WTC11 (cell line): ENCODE measurements at regions not wholly inside any gene's neighbourhood (a gene's known extent, or its start where the extent isn't known, plus 50 kb on each side); places are given as distances from the start of the nearest gene placed in this dataset.

Experiments used
- ATAC-seq: fragments of 200-7000 bp; cut with Tn5 transposase; 2 replicates; pipeline ENCODE4 v1.10.0; 2021; ENCODE audit warnings: mild to moderate bottlenecking, moderate library complexity
- CTCF ChIA-PET: fragments of 300-600 bp; sonication (Branson Sonifier 250); formaldehyde crosslinking; loops from one replicate; lab custom pipeline; 2021; ENCODE audit warnings: antibody characterized with exemption; lab: Charles Lee
- POLR2A ChIA-PET: fragments of 350-600 bp; sonication (Branson Sonifier 250); formaldehyde crosslinking; loops from one replicate; lab custom pipeline; 2021; ENCODE audit warnings: antibody characterized with exemption; lab: Charles Lee
- DNase-seq: peaks from one replicate; pipeline ENCODE4 v3.0.0; 2021; ENCODE audit warnings: low spot score
- H3K27ac Mint-ChIP-seq: 2 replicates; pipeline ENCODE4 v1.8.0; 2021; ENCODE audit warnings: mixed read lengths
- H3K27me3 Mint-ChIP-seq: 2 replicates; pipeline ENCODE4 v1.8.0; 2021; ENCODE audit warnings: low read depth, mild to moderate bottlenecking, moderate library complexity, mixed read lengths
- H3K36me3 Mint-ChIP-seq: 2 replicates; pipeline ENCODE4 v1.8.0; 2021; ENCODE audit warnings: mixed read lengths
- H3K4me1 Mint-ChIP-seq: 2 replicates; pipeline ENCODE4 v1.8.0; 2022; ENCODE audit warnings: mixed read lengths
- H3K4me3 Mint-ChIP-seq: 2 replicates; pipeline ENCODE4 v1.8.0; 2021; ENCODE audit warnings: mild to moderate bottlenecking, moderate library complexity, mixed read lengths
- H3K9me3 Mint-ChIP-seq: 2 replicates; pipeline ENCODE4 v1.8.0; 2021; ENCODE audit warnings: mixed read lengths
- EMX1 ChIP-seq: fragments of 250-450 bp; sonication (Bioruptor Pico); IDR thresholded peaks from 2 replicates; pipeline ENCODE4 v1.8.0; 2021; ENCODE audit warnings: mild to moderate bottlenecking
- ETV6 ChIP-seq: sonication (generic); formaldehyde crosslinking; IDR thresholded peaks from 2 replicates; pipeline ENCODE4 v1.8.1; 2022; ENCODE audit warnings: mild to moderate bottlenecking, missing genetic modification reagents
- TEAD4 ChIP-seq: sonication (generic); formaldehyde crosslinking; IDR thresholded peaks from 2 replicates; pipeline ENCODE4 v1.8.0; 2022; ENCODE audit warnings: mild to moderate bottlenecking, missing genetic modification reagents
- ZNF671 ChIP-seq: fragments of 250-450 bp; sonication (Bioruptor Pico); IDR thresholded peaks from 2 replicates; pipeline ENCODE4 v1.8.0; 2021; ENCODE audit warnings: mild to moderate bottlenecking
- TF ChIP-seq, protein P1 (sequence below): fragments of 250-450 bp; sonication (Bioruptor Pico); IDR thresholded peaks from 2 replicates; pipeline ENCODE4 v1.9.0; 2021; ENCODE audit warnings: mild to moderate bottlenecking, borderline replicate concordance
- TF ChIP-seq, protein P2 (sequence below): sonication (generic); formaldehyde crosslinking; conservative IDR thresholded peaks from 2 replicates; pipeline ENCODE4 v1.8.1; 2023; ENCODE audit warnings: mild to moderate bottlenecking, low read depth, missing genetic modification reagents, moderate library complexity
- TF ChIP-seq, protein P3 (sequence below): sonication (generic); formaldehyde crosslinking; IDR thresholded peaks from 2 replicates; pipeline ENCODE4 v1.8.0; 2022; ENCODE audit warnings: mild to moderate bottlenecking, missing genetic modification reagents
- TF ChIP-seq, protein P4 (sequence below): fragments of 250-450 bp; sonication (Bioruptor Pico); IDR thresholded peaks from 2 replicates; pipeline ENCODE4 v2.1.2; 2022; ENCODE audit warnings: mild to moderate bottlenecking, moderate library complexity
- TF ChIP-seq, protein P5 (sequence below): sonication (generic); formaldehyde crosslinking; conservative IDR thresholded peaks from 2 replicates; pipeline ENCODE4 v1.8.1; 2022; ENCODE audit warnings: mild to moderate bottlenecking, missing genetic modification reagents
- TF ChIP-seq, protein P6 (sequence below): fragments of 200-600 bp; IDR thresholded peaks from 2 replicates; pipeline ENCODE4 v1.8.0; 2022; ENCODE audit warnings: antibody characterized with exemption
- TF ChIP-seq, protein P7 (sequence below): sonication (generic); formaldehyde crosslinking; IDR thresholded peaks from 2 replicates; pipeline ENCODE4 v1.8.0; 2022; ENCODE audit warnings: missing genetic modification reagents

DNA sequence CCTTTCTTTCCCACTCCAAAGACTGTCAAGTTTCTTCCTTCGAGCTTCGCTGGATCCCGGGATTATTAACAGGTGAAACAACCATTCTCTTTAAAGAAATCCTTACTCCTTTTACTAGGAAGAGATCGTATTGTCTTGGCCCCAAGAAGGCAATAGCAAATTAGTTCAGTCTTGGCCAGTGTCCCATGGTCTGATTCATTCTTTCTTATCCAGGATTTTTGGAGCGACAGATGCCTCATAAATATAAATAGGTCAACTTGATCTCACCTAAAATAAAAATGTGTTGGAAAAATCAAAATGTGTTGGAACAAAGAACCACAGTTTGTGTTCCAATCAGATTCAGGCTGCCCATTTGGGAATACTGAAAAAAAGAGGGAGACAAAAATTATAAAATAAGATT lies 140.1 kb upstream of the TMEM108 start:
- CTCF ChIA-PET, result no interaction called here
- no peak overlapping the region for H3K27ac Mint-ChIP-seq
- H3K36me3 Mint-ChIP-seq, result no peaks in the 10 kb centered on the region
- no peaks in the 10 kb centered on the region for H3K27me3 Mint-ChIP-seq
- no peak overlapping the region for H3K4me3 Mint-ChIP-seq
- no peak for DNase-seq
- POLR2A ChIA-PET, result no interaction called here
- ATAC-seq, result no peak
- TF ChIP-seq EMX1 (CRISPR knock-in tag) (no peak), ZNF671 (CRISPR knock-in tag) (no peak), TEAD4 (CRISPR knock-in tag) (no peak), ETV6 (CRISPR knock-in tag) (no peak)
- TF ChIP-seq, protein P1, sequence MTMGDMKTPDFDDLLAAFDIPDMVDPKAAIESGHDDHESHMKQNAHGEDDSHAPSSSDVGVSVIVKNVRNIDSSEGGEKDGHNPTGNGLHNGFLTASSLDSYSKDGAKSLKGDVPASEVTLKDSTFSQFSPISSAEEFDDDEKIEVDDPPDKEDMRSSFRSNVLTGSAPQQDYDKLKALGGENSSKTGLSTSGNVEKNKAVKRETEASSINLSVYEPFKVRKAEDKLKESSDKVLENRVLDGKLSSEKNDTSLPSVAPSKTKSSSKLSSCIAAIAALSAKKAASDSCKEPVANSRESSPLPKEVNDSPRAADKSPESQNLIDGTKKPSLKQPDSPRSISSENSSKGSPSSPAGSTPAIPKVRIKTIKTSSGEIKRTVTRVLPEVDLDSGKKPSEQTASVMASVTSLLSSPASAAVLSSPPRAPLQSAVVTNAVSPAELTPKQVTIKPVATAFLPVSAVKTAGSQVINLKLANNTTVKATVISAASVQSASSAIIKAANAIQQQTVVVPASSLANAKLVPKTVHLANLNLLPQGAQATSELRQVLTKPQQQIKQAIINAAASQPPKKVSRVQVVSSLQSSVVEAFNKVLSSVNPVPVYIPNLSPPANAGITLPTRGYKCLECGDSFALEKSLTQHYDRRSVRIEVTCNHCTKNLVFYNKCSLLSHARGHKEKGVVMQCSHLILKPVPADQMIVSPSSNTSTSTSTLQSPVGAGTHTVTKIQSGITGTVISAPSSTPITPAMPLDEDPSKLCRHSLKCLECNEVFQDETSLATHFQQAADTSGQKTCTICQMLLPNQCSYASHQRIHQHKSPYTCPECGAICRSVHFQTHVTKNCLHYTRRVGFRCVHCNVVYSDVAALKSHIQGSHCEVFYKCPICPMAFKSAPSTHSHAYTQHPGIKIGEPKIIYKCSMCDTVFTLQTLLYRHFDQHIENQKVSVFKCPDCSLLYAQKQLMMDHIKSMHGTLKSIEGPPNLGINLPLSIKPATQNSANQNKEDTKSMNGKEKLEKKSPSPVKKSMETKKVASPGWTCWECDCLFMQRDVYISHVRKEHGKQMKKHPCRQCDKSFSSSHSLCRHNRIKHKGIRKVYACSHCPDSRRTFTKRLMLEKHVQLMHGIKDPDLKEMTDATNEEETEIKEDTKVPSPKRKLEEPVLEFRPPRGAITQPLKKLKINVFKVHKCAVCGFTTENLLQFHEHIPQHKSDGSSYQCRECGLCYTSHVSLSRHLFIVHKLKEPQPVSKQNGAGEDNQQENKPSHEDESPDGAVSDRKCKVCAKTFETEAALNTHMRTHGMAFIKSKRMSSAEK, result no peak
- TF ChIP-seq, protein P2, sequence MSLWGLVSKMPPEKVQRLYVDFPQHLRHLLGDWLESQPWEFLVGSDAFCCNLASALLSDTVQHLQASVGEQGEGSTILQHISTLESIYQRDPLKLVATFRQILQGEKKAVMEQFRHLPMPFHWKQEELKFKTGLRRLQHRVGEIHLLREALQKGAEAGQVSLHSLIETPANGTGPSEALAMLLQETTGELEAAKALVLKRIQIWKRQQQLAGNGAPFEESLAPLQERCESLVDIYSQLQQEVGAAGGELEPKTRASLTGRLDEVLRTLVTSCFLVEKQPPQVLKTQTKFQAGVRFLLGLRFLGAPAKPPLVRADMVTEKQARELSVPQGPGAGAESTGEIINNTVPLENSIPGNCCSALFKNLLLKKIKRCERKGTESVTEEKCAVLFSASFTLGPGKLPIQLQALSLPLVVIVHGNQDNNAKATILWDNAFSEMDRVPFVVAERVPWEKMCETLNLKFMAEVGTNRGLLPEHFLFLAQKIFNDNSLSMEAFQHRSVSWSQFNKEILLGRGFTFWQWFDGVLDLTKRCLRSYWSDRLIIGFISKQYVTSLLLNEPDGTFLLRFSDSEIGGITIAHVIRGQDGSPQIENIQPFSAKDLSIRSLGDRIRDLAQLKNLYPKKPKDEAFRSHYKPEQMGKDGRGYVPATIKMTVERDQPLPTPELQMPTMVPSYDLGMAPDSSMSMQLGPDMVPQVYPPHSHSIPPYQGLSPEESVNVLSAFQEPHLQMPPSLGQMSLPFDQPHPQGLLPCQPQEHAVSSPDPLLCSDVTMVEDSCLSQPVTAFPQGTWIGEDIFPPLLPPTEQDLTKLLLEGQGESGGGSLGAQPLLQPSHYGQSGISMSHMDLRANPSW (CRISPR knock-in tag), result no peak
- TF ChIP-seq, protein P3, sequence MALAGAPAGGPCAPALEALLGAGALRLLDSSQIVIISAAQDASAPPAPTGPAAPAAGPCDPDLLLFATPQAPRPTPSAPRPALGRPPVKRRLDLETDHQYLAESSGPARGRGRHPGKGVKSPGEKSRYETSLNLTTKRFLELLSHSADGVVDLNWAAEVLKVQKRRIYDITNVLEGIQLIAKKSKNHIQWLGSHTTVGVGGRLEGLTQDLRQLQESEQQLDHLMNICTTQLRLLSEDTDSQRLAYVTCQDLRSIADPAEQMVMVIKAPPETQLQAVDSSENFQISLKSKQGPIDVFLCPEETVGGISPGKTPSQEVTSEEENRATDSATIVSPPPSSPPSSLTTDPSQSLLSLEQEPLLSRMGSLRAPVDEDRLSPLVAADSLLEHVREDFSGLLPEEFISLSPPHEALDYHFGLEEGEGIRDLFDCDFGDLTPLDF (CRISPR knock-in tag), result no peak
- TF ChIP-seq, protein P4, sequence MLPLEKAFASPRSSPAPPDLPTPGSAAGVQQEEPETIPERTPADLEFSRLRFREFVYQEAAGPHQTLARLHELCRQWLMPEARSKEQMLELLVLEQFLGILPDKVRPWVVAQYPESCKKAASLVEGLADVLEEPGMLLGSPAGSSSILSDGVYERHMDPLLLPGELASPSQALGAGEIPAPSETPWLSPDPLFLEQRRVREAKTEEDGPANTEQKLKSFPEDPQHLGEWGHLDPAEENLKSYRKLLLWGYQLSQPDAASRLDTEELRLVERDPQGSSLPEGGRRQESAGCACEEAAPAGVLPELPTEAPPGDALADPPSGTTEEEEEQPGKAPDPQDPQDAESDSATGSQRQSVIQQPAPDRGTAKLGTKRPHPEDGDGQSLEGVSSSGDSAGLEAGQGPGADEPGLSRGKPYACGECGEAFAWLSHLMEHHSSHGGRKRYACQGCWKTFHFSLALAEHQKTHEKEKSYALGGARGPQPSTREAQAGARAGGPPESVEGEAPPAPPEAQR (CRISPR knock-in tag), result no peak
- TF ChIP-seq, protein P5, sequence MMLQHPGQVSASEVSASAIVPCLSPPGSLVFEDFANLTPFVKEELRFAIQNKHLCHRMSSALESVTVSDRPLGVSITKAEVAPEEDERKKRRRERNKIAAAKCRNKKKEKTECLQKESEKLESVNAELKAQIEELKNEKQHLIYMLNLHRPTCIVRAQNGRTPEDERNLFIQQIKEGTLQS, result no peak
- TF ChIP-seq, protein P6, sequence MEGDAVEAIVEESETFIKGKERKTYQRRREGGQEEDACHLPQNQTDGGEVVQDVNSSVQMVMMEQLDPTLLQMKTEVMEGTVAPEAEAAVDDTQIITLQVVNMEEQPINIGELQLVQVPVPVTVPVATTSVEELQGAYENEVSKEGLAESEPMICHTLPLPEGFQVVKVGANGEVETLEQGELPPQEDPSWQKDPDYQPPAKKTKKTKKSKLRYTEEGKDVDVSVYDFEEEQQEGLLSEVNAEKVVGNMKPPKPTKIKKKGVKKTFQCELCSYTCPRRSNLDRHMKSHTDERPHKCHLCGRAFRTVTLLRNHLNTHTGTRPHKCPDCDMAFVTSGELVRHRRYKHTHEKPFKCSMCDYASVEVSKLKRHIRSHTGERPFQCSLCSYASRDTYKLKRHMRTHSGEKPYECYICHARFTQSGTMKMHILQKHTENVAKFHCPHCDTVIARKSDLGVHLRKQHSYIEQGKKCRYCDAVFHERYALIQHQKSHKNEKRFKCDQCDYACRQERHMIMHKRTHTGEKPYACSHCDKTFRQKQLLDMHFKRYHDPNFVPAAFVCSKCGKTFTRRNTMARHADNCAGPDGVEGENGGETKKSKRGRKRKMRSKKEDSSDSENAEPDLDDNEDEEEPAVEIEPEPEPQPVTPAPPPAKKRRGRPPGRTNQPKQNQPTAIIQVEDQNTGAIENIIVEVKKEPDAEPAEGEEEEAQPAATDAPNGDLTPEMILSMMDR, result no peak
- TF ChIP-seq, protein P7, sequence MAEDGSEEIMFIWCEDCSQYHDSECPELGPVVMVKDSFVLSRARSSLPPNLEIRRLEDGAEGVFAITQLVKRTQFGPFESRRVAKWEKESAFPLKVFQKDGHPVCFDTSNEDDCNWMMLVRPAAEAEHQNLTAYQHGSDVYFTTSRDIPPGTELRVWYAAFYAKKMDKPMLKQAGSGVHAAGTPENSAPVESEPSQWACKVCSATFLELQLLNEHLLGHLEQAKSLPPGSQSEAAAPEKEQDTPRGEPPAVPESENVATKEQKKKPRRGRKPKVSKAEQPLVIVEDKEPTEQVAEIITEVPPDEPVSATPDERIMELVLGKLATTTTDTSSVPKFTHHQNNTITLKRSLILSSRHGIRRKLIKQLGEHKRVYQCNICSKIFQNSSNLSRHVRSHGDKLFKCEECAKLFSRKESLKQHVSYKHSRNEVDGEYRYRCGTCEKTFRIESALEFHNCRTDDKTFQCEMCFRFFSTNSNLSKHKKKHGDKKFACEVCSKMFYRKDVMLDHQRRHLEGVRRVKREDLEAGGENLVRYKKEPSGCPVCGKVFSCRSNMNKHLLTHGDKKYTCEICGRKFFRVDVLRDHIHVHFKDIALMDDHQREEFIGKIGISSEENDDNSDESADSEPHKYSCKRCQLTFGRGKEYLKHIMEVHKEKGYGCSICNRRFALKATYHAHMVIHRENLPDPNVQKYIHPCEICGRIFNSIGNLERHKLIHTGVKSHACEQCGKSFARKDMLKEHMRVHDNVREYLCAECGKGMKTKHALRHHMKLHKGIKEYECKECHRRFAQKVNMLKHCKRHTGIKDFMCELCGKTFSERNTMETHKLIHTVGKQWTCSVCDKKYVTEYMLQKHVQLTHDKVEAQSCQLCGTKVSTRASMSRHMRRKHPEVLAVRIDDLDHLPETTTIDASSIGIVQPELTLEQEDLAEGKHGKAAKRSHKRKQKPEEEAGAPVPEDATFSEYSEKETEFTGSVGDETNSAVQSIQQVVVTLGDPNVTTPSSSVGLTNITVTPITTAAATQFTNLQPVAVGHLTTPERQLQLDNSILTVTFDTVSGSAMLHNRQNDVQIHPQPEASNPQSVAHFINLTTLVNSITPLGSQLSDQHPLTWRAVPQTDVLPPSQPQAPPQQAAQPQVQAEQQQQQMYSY (CRISPR knock-in tag), result no peak
- H3K9me3 Mint-ChIP-seq, result no peaks in the 10 kb centered on the region
- no peaks in the 10 kb centered on the region for H3K4me1 Mint-ChIP-seq
